GM12878 (cell line): ENCODE measurements at regions not wholly inside any gene's neighbourhood (a gene's known extent, or its start where the extent isn't known, plus 50 kb on each side); places are given as distances from the start of the nearest gene placed in this dataset.

ENCODE experiments used
- ATAC-seq: fragments of 200-7000 bp; cut with Tn5 transposase; 3 replicates; pipeline ENCODE4 v1.9.1; 2020; ENCODE audit warnings: mild to moderate bottlenecking, moderate library complexity
- BruUV-seq: library from RNA; stranded (reverse); fragments of 400-500 nt; replicated peaks from 2 replicates; lab custom pipeline; 2021; lab: Mats Ljungman, UMichigan
- CTCF ChIA-PET: fragments of 300-600 bp; sonication (Branson Sonifier 250); formaldehyde crosslinking; extraction: SDS; loops from one replicate; lab custom pipeline; 2021; ENCODE audit warnings: inconsistent platforms; lab: Yijun Ruan, JAX
- POLR2A ChIA-PET: fragments of 350-600 bp; formaldehyde crosslinking; extraction: SDS; loops from one replicate; lab custom pipeline; 2021; ENCODE audit warnings: inconsistent platforms; lab: Charles Lee
- RAD21 ChIA-PET: fragments of 300-600 bp; sonication (Branson Sonifier 250); formaldehyde crosslinking; loops from one replicate; lab custom pipeline; 2023; ENCODE audit warnings: antibody characterized with exemption; ENCODE audit not compliant: unreplicated experiment; lab: Charles Lee
- SMC1A ChIA-PET: fragments of 300-600 bp; sonication (Branson Sonifier 250); formaldehyde crosslinking; loops from one replicate; lab custom pipeline; 2023; ENCODE audit not compliant: unreplicated experiment, uncharacterized antibody; lab: Charles Lee
- DNase-seq: peaks from one replicate; pipeline ENCODE4 v3.0.0-alpha.2; 2011; ENCODE audit warnings: low read depth, low spot score
- FAIRE-seq: peaks from 3 replicates; lab custom pipeline; 2011; peaks lifted over from hg19 to GRCh38; lab: Jason Lieb, UNC
- H2AFZ ChIP-seq: 2 replicates; pipeline ENCODE4 v1.6.0; 2011; ENCODE audit warnings: low read depth, low read length, control low read depth; ENCODE audit not compliant: control insufficient read depth
- H3K27ac ChIP-seq: 2 replicates; pipeline ENCODE4 v1.5.1; 2011; ENCODE audit warnings: control low read depth; ENCODE audit not compliant: control insufficient read depth, insufficient read depth
- H3K27me3 ChIP-seq, 2 experiments: replicated peaks in 1 of 2; 2 replicates each; pipeline versions ENCODE4 v1.6.0 to v1.6.1; 2011; ENCODE audit warnings: low read length in 1 of 2; ENCODE audit not compliant: control insufficient read depth in 2 of 2, insufficient read depth in 2 of 2
- H3K36me3 ChIP-seq, 2 experiments: 2 replicates each; pipeline ENCODE4 v1.5.1; 2011; ENCODE audit warnings: low read length in 1 of 2; ENCODE audit not compliant: control insufficient read depth in 2 of 2, insufficient read depth in 2 of 2
- H3K4me1 ChIP-seq: 2 replicates; pipeline ENCODE4 v1.6.1; 2011; ENCODE audit warnings: mild to moderate bottlenecking, low read length, moderate library complexity, mixed read lengths; ENCODE audit not compliant: control insufficient read depth, insufficient read depth
- H3K4me2 ChIP-seq: 2 replicates; pipeline ENCODE4 v1.6.0; 2011; ENCODE audit warnings: control low read depth; ENCODE audit not compliant: control insufficient read depth, insufficient read depth
- H3K4me3 ChIP-seq: fragments of 200-600 bp; sonication (generic); 2 replicates; pipeline ENCODE4 v1.5.1; 2016
- H3K79me2 ChIP-seq: 2 replicates; pipeline ENCODE4 v1.6.0; 2011; ENCODE audit warnings: low read length; ENCODE audit not compliant: control insufficient read depth, insufficient read depth
- H3K9ac ChIP-seq: 2 replicates; pipeline ENCODE4 v1.8.0; 2011; ENCODE audit warnings: low read length, control low read depth, mixed read lengths; ENCODE audit not compliant: control insufficient read depth, insufficient read depth
- H3K9me3 ChIP-seq: replicated peaks from 3 replicates; pipeline ENCODE4 v1.5.1; 2011; ENCODE audit warnings: mild to moderate bottlenecking, low read length; ENCODE audit not compliant: control insufficient read depth, insufficient read depth
- H4K20me1 ChIP-seq: 2 replicates; pipeline ENCODE4 v1.6.0; 2011; ENCODE audit not compliant: control insufficient read depth, insufficient read depth
- POLR2AphosphoS2 ChIP-seq: IDR thresholded peaks from 2 replicates; pipeline ENCODE4 v1.6.1; 2011; ENCODE audit warnings: low read depth, mild to moderate bottlenecking, low read length, improper control_type of control experiment, moderate library complexity
- PRDM15 ChIP-seq: fragments of 450-650 bp; formaldehyde crosslinking; IDR thresholded peaks from 2 replicates; pipeline ENCODE4 v1.4.0; 2020; ENCODE audit warnings: mild to moderate bottlenecking, moderate library complexity
- TCF3 ChIP-seq: IDR thresholded peaks from 2 replicates; pipeline ENCODE4 v1.6.1; 2012; ENCODE audit warnings: low read depth, mild to moderate bottlenecking, low read length, borderline replicate concordance; ENCODE audit not compliant: insufficient read depth
- ZNF384 ChIP-seq: IDR thresholded peaks from 2 replicates; pipeline ENCODE4 v1.6.1; 2012; ENCODE audit warnings: low read depth, mild to moderate bottlenecking, low read length, improper control_type of control experiment, borderline replicate concordance
- WGBS: methylation state at CpG from one replicate; pipeline ENCODE4 v1.1.6; 2016; ENCODE audit warnings: low lambda C conversion rate; ENCODE audit not compliant: insufficient replicate concordance, insufficient coverage; ENCODE audit errors: missing lambda C conversion rate; 5-methylcytosine and 5-hydroxymethylcytosine counted together
- in situ Hi-C: fragments of 300-500 bp; cut with MboI; formaldehyde crosslinking; loops from 9 replicates; pipeline ENCODE4 v1.14.3; 2018; ENCODE audit warnings: mixed read lengths
- intact Hi-C: fragments of 100-400 bp; cut with micrococcal nuclease; formaldehyde crosslinking; loops from one replicate; pipeline ENCODE4 v1.14.2; 2022; ENCODE audit not compliant: unreplicated experiment

GRCh38 chr11:112524798-112525197 lies 264.1 kb upstream of the PLET1 start:
- TF ChIP-seq PRDM15 (CRISPR knock-in tag): no peak
- no peak for TF ChIP-seq TCF3
- TF ChIP-seq POLR2AphosphoS2: no peak
- TF ChIP-seq ZNF384: no peak
- POLR2A ChIA-PET: no interaction called here
- Histone ChIP-seq H3K9ac (no peak overlapping the region), H3K9me3 (no peaks in the 10 kb centered on the region), H3K36me3 (no peaks in the 10 kb centered on the region), H3K79me2 (no peaks in the 10 kb centered on the region), H3K27me3 (peaks cover 0 to 3% of the 10 kb centered on the region in 2 experiments; a peak in 1 of 4 replicates), H3K4me2 (no peak overlapping the region), H3K4me1 (peaks cover 8% of the 10 kb centered on the region), H3K4me3 (no peak overlapping the region), H4K20me1 (no peaks in the 10 kb centered on the region), H2AFZ (no peak overlapping the region), H3K27ac (no peak overlapping the region)
- 0% methylated on average over 4 of the region's 4 CpGs for WGBS
- FAIRE-seq (no peak), ATAC-seq (no peak), DNase-seq (no peak)
- RAD21 ChIA-PET: no interaction called here
- no TSS peak for BruUV-seq
- intact Hi-C loops: no loop called here
- CTCF ChIA-PET: interaction anchor here (1.3 kb wide), 1 partner anchor 31 kb away, joined by 3 read pairs; no protein-coding TSS in a partner anchor
- in situ Hi-C loops: no loop called here
- SMC1A ChIA-PET: no interaction called here
